IPS-18c (cell line): ENCODE measurements at regions not wholly inside any gene's neighbourhood (a gene's known extent, or its start where the extent isn't known, plus 50 kb on each side); places are given as distances from the start of the nearest gene placed in this dataset.
A peak's percentile ranks its signal among the peaks of the same experiment; 100 is the strongest.

Experiments used
- H3K4me3 ChIP-seq: 2 replicates; pipeline ENCODE4 v1.7.0; 2013; ENCODE audit warnings: low read depth, mild to moderate bottlenecking, low read length, moderate library complexity; ENCODE audit not compliant: insufficient read depth
- H3K9me3 ChIP-seq: one replicate; pipeline ENCODE4 v1.6.1; 2013; ENCODE audit warnings: mild to moderate bottlenecking, low read length, moderate library complexity; ENCODE audit not compliant: control insufficient read depth, insufficient read depth

GRCh38 chr12:125254236-125254635 lies 189.0 kb downstream of the AACS start:
- Histone ChIP-seq H3K4me3 (no peak overlapping the region), H3K9me3 (peaks cover 3% of the 10 kb centered on the region)

GRCh38 chr12:125254856-125255255 lies 189.6 kb downstream of the AACS start:
- H3K4me3 ChIP-seq, result no peak overlapping the region

GRCh38 chr12:125255935-125256633 lies 190.8 kb downstream of the AACS start:
- H3K9me3 ChIP-seq, result peaks cover 3% of the 10 kb centered on the region
- H3K4me3 ChIP-seq, result no peak overlapping the region

More at GRCh38 chr12:125254856-125255255, 189.6 kb downstream of the AACS start:
- H3K9me3 ChIP-seq, result peaks cover 3% of the 10 kb centered on the region

DNA sequence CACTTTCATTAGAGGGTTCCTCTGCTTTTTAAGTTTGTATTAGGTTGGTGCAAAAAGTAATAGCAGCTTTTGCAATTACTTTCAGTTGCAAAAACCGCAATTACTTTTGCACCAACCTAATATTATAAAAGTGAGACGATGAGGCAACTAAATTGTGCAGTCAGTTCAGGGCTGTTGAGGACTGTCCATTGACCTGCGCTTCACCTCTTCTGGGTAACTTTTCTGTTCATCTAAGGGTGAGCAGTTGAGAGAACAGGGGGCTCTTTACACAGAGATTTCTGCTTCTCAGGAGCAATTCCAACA lies 191.3 kb downstream of the AACS start:
- Histone ChIP-seq H3K4me3 (no peak overlapping the region), H3K9me3 (peaks cover 3% of the 10 kb centered on the region)

DNA sequence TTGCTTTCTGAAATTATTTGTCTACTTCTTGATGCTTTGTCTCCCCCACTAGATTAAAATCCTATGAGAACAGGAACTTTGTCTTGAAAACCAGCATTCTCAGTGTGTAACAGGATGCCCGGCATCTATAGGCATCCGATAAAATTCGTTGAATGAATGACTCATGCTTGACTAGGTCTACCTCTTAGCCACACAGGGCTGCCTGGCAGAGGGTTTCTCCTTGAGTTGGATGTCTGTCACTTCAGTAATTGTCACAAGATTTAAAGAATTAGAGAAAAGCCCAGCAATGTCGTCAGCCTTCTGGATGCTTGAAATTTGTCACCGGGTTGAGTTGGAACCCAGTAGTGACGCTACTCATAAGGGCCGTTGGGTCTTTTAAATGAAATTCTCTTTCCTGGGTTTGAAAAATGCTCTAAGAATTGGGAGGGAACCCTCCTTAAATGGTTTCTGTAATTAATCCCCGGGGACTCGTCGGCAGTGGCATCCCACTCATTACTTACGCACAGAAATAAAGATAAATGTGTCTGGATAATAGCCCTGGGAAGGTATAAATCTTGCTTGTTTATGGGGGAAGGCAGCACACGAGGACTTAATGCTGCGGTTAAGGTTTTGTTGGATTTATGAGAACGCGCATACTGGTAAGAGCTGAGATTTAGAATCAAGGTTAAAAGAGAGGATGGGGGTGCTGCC lies 194.1 kb downstream of the AACS start:
- no peak overlapping the region for H3K4me3 ChIP-seq
- H3K9me3 ChIP-seq, result peaks cover under 1% of the 10 kb centered on the region

- no peak overlapping the region for H3K4me3 ChIP-seq
These were observed 197.6 kb downstream of the AACS start for GRCh38 chr12:125262851-125263250.

DNA sequence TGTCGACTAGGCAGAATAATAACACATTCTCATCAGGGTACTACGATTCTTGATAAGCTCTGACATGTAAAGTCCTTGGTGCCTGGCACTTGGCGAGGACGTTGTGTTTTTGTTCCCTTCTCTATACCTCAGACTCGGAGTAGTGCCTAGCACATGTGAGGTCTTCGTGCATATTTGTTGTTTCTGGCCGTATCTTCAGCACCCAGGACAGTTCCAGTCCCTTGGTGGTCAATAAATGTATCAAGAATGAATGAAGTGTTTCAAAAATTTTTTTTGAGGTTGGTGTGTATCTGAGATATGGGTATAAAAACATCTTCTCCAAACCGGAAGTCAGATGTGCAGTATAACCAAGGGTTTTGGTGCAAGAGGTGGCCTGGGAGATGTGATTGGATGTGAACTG lies 198.2 kb downstream of the AACS start:
- Histone ChIP-seq H3K9me3 (no peaks in the 10 kb centered on the region), H3K4me3 (no peak overlapping the region)

More at GRCh38 chr12:125262851-125263250, 197.6 kb downstream of the AACS start:
- H3K9me3 ChIP-seq, result no peaks in the 10 kb centered on the region

- Histone ChIP-seq H3K4me3 (no peak overlapping the region), H3K9me3 (no peaks in the 10 kb centered on the region)
These were observed 201.9 kb downstream of the AACS start for GRCh38 chr12:125267114-125267513.

DNA sequence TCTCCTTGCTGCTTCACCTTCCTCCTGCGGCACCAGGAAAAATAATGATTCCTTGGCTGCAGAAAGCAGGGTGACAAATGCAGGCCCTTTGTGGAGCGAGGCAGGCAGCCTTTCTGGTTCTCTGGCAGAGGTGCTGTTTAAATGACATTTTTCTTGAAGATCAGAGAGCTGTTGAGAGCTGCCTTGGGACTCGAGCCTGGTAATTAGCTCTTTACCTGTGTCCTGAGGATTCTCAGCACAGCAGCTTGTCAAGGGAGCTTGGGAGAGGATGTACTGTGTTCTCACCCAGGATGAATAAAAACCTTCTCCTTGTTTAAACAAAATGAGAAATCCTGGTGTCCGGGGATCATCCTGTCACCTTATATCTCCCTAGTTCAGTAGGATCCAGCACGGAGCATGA lies 204.0 kb downstream of the AACS start:
- H3K9me3 ChIP-seq, result no peaks in the 10 kb centered on the region
- H3K4me3 ChIP-seq, result no peak overlapping the region

DNA sequence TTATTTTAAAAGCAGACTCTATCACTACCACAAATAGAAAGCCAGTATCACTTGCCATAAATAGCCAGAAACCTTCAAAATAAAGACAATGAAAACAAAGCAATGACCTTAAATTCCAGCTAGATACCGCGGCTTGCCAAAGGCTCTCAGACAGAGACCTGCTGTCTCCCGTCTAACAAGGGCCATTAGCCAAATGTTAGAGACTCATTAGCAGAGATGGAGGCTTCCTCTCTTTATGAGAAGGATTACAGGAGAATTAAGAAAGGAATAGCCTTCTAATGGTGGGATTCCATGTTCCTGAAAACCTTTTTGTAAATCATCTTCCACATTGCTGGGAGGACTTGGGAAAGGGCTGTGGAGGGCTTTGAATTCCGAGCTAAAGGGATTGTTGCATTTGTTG lies 206.7 kb downstream of the AACS start:
- no peak overlapping the region for H3K4me3 ChIP-seq
- peaks cover 2% of the 10 kb centered on the region for H3K9me3 ChIP-seq

DNA sequence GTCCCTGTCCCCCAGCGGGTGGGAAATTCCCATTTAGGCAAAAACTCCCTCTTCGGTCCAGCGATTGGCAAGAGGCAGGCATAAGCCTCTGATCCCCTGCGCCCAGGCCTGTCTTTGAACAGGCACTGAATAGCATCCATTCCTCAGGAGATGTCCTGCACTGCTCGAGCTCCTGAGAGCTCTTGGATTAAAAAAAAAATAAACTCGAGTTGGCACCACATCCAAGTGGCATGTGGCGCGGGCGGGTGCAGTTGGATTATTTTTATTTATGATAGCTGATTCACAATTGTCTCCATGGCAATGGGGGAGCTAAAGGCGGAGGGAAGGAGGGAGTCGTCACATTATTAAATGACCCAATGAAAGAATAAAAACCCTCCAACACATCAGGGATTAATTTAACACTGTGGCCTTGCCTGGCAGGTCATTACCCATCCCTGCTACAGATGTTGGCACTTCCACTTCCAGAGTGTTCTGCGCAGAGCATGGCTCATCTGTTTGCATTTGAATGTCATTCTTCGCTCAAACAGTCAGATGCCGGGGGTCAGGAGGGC lies 207.2 kb downstream of the AACS start:
- H3K4me3 ChIP-seq, result no peak overlapping the region
- H3K9me3 ChIP-seq, result peaks cover 2% of the 10 kb centered on the region

- Histone ChIP-seq H3K9me3 (peaks cover 2% of the 10 kb centered on the region), H3K4me3 (no peak overlapping the region)
These were observed 211.3 kb downstream of the AACS start for GRCh38 chr12:125276567-125276966.

DNA sequence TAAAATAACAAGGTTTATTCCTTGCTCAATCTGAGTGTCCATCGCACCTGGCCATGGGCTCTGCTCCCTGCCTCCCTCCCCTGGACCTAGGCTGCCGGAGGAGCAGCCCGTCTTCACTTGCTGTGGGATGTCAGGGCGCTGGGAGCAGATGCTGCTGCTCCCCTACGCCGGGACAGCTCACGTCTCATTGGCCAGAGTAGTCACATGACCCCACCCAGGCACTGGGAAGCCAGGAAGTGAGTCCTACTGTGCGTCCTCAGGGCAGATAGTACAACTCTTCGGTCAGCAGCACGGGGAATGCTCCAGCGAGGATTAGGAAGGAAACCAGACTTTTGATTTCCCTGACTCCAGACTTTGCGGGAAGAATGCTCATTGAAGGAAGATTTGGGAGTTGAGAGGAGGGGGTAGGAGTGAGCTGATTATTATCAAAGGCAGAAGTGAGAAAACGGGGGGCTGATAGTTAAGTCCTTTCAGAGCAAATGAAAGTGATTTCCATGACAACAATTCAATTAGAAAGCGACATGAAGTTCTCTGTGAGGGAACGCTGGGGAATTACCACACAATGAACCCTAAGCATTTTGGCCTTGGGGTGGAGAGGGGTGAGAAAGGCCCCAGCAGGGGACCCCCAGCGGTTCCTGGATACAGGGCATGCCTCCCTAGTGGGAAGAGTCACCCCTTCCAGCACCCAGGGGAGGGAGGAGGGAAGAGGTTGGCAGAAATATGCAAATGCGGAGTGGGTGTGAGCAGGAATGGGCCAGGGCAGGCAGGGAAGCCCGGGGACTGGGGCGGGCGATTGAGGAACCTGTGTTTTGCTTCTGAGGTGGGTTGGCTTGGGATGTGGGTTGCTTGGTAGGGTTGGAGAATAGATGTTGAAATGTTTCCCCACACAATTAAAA lies 215.5 kb downstream of the AACS start:
- Histone ChIP-seq H3K9me3 (peaks cover 3% of the 10 kb centered on the region), H3K4me3 (peak overlapping the region; percentile 37; the same call in 1 of the 2 replicates)

DNA sequence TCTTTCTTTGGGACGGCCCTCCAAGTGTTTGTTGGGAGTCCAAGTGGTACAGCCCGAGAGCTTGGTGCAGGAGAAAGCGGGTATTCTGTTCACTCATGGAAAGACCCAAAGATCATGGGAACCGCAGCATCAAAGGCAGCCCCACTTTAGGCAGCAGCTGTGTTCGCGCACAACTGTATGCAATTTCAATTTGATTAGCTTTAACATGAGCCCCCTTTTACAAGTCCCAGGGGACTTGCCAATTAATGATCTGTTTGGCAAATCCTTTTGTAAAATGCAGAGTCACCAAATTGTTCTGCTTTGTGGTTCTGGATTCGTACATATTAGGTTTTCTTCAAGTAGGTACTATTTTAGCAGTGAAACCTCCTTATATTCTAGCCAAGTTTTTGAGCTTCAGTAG lies 217.7 kb downstream of the AACS start:
- Histone ChIP-seq H3K9me3 (peaks cover 3% of the 10 kb centered on the region), H3K4me3 (no peak overlapping the region)

- Histone ChIP-seq H3K4me3 (no peak overlapping the region), H3K9me3 (peaks cover 3% of the 10 kb centered on the region)
These were observed 218.3 kb downstream of the AACS start for GRCh38 chr12:125283521-125283920.

DNA sequence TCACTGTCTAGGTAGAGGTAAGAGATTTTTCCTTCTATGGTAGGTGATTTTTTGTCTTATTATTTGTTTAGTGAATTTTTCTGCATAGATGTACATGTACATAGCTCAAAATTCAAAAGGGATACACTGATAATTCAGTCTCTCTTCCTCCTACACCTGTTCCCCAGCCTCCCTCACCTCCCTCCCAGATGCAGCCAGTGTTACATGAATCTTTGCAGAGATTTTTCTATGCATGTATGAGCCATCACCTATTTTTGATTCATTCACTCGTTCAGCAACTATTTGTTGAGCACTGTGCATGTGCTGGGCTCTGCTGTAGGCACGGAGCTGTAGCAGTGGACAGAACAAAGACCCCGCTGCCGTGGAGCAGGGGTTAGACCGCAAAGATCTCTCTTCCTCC lies 218.9 kb downstream of the AACS start:
- no peak overlapping the region for H3K4me3 ChIP-seq
- H3K9me3 ChIP-seq, result peaks cover 3% of the 10 kb centered on the region

- Histone ChIP-seq H3K4me3 (no peak overlapping the region), H3K9me3 (peaks cover 3% of the 10 kb centered on the region)
These were observed 219.9 kb downstream of the AACS start for GRCh38 chr12:125284945-125285685.
